ENCODE measurements at regions not wholly inside any gene's neighbourhood (a gene's known extent, or its start where the extent isn't known, plus 50 kb on each side); places are given as distances from the start of the nearest gene placed in this dataset.
A peak's percentile ranks its signal among the peaks of the same experiment; 100 is the strongest.

- DNase-seq: no peak
Measured at GRCh38 chr13:53749306-53749705, 720.7 kb downstream of the OLFM4 start.

GRCh38 chr13:53759016-53759415 is 730.4 kb downstream of the OLFM4 start:
- no peak for DNase-seq

GRCh38 chr13:53775807-53776206 is 747.2 kb downstream of the OLFM4 start:
- no peak for DNase-seq

- DNase-seq: peak; percentile 2
Measured at GRCh38 chr13:53778937-53779336, 750.3 kb downstream of the OLFM4 start.

- peak; percentile 1 for DNase-seq
Measured at GRCh38 chr13:53781941-53782340, 753.3 kb downstream of the OLFM4 start.

GRCh38 chr13:53782488-53782961 is 753.9 kb downstream of the OLFM4 start:
- DNase-seq: peak; percentile 78

GRCh38 chr13:53783471-53783870 is 754.9 kb downstream of the OLFM4 start:
- DNase-seq: no peak

- no peak for DNase-seq
Measured at GRCh38 chr13:53788286-53788685, 759.7 kb downstream of the OLFM4 start.

- DNase-seq: no peak
Measured at GRCh38 chr13:53800011-53800410, 771.4 kb downstream of the OLFM4 start.

- DNase-seq: no peak
Measured at GRCh38 chr13:53807251-53807834, 778.7 kb downstream of the OLFM4 start.

GRCh38 chr13:53821632-53822031 is 793.0 kb downstream of the OLFM4 start:
- DNase-seq: no peak

GRCh38 chr13:53822136-53822535 is 793.5 kb downstream of the OLFM4 start:
- no peak for DNase-seq

- DNase-seq: no peak
Measured at GRCh38 chr13:53839461-53839860, 810.8 kb downstream of the OLFM4 start.

- no peak for DNase-seq
Measured at GRCh38 chr13:53844473-53845146, 816.0 kb downstream of the OLFM4 start.

GRCh38 chr13:53847502-53847901 is 818.9 kb downstream of the OLFM4 start:
- no peak for DNase-seq

GRCh38 chr13:53848366-53848961 is 819.9 kb downstream of the OLFM4 start:
- DNase-seq: no peak

GRCh38 chr13:53854321-53854720 is 825.7 kb downstream of the OLFM4 start:
- DNase-seq: no peak

- DNase-seq: no peak
Measured at GRCh38 chr13:53856573-53857195, 828.1 kb downstream of the OLFM4 start.

GRCh38 chr13:53863520-53863919 is 834.9 kb downstream of the OLFM4 start:
- DNase-seq: no peak

GRCh38 chr13:53873558-53873957 is 844.9 kb downstream of the OLFM4 start:
- DNase-seq: no peak

GRCh38 chr13:53878861-53879260 is 850.2 kb downstream of the OLFM4 start:
- no peak for DNase-seq

GRCh38 chr13:53885997-53886396 is 857.4 kb downstream of the OLFM4 start:
- DNase-seq: no peak

GRCh38 chr13:53890696-53891095 is 862.1 kb downstream of the OLFM4 start:
- no peak for DNase-seq

- DNase-seq: no peak
Measured at GRCh38 chr13:53901593-53901992, 873.0 kb downstream of the OLFM4 start.
